SW 1271 (cell line): ENCODE measurements at regions not wholly inside any gene's neighbourhood (a gene's known extent, or its start where the extent isn't known, plus 50 kb on each side); places are given as distances from the start of the nearest gene placed in this dataset.

Source experiments
- DNase-seq, 2 experiments: peaks; one replicate each; lab custom pipeline; 2025; lab: John Stamatoyannopoulos, UW

- no peak for DNase-seq
These were observed 62.1 kb downstream of the CTAGE1 start for GRCh38 chr18:22355598-22355997.

- DNase-seq, result no peak
These were observed 62.6 kb downstream of the CTAGE1 start for GRCh38 chr18:22355069-22355468.

GRCh38 chr18:22349966-22350365, 67.7 kb downstream of the CTAGE1 start:
- DNase-seq, result no peak

GRCh38 chr18:22349317-22349898, 68.3 kb downstream of the CTAGE1 start:
- DNase-seq, result no peak

- DNase-seq, result no peak
These were observed 69.0 kb downstream of the CTAGE1 start for GRCh38 chr18:22348521-22349316.

GRCh38 chr18:22347606-22348511, 69.9 kb downstream of the CTAGE1 start:
- DNase-seq, result no peak

- DNase-seq, result no peak
These were observed 70.6 kb downstream of the CTAGE1 start for GRCh38 chr18:22346953-22347605.

GRCh38 chr18:22346401-22346952, 71.2 kb downstream of the CTAGE1 start:
- DNase-seq, result no peak

GRCh38 chr18:22345718-22346117, 72.0 kb downstream of the CTAGE1 start:
- no peak for DNase-seq

GRCh38 chr18:22344908-22345670, 72.6 kb downstream of the CTAGE1 start:
- DNase-seq, result no peak

GRCh38 chr18:22344445-22344844, 73.3 kb downstream of the CTAGE1 start:
- DNase-seq, result no peak

GRCh38 chr18:22343613-22344012, 74.1 kb downstream of the CTAGE1 start:
- no peak for DNase-seq

- DNase-seq, result no peak
These were observed 75.1 kb downstream of the CTAGE1 start for GRCh38 chr18:22342625-22343024.

GRCh38 chr18:22340331-22340730, 77.4 kb downstream of the CTAGE1 start:
- DNase-seq, result no peak

GRCh38 chr18:22339913-22340312, 77.8 kb downstream of the CTAGE1 start:
- no peak for DNase-seq

GRCh38 chr18:22337833-22338232, 79.9 kb downstream of the CTAGE1 start:
- DNase-seq, result no peak

- no peak for DNase-seq
These were observed 80.4 kb downstream of the CTAGE1 start for GRCh38 chr18:22337306-22337705.

- no peak for DNase-seq
These were observed 81.3 kb downstream of the CTAGE1 start for GRCh38 chr18:22336406-22336805.

GRCh38 chr18:22335731-22336198, 82.0 kb downstream of the CTAGE1 start:
- no peak for DNase-seq

GRCh38 chr18:22334567-22334966, 83.1 kb downstream of the CTAGE1 start:
- no peak for DNase-seq

- DNase-seq, result no peak
These were observed 85.1 kb downstream of the CTAGE1 start for GRCh38 chr18:22332590-22332989.
